Mesenchymal stem cell (in vitro differentiated cells and primary cell): ENCODE measurements at regions not wholly inside any gene's neighbourhood (a gene's known extent, or its start where the extent isn't known, plus 50 kb on each side); places are given as distances from the start of the nearest gene placed in this dataset.

Experiments used
- DNase-seq: peaks from one replicate; pipeline ENCODE4 v3.0.0-alpha.2; 2013
- H2AFZ ChIP-seq: one replicate; pipeline ENCODE4 v1.6.1; 2013; ENCODE audit warnings: low read depth, mild to moderate bottlenecking, control low read depth, inconsistent platforms, low read length, moderate library complexity
- H2AK5ac ChIP-seq: 2 replicates; pipeline ENCODE4 v1.6.1; 2013; ENCODE audit warnings: low read length, moderate library complexity, mild to moderate bottlenecking, inconsistent platforms; ENCODE audit not compliant: severe bottlenecking
- H2BK120ac ChIP-seq: one replicate; pipeline ENCODE4 v1.6.1; 2013; ENCODE audit warnings: low read depth, mild to moderate bottlenecking, inconsistent platforms, low read length, moderate library complexity
- H2BK12ac ChIP-seq, 2 experiments: one replicate each; pipeline ENCODE4 v1.6.1; 2013; ENCODE audit warnings: inconsistent platforms in 2 of 2, low read length in 2 of 2, mild to moderate bottlenecking in 2 of 2, moderate library complexity in 2 of 2, control low read depth in 1 of 2
- H2BK15ac ChIP-seq: one replicate; pipeline ENCODE4 v1.6.1; 2013; ENCODE audit warnings: mild to moderate bottlenecking, low read depth, inconsistent platforms; ENCODE audit not compliant: poor library complexity, severe bottlenecking
- H2BK5ac ChIP-seq: 2 replicates; pipeline ENCODE4 v1.6.1; 2013; ENCODE audit warnings: low read depth, mild to moderate bottlenecking, low read length, control low read depth, inconsistent platforms; ENCODE audit not compliant: poor library complexity, severe bottlenecking
- H3K14ac ChIP-seq, 2 experiments: one replicate each; pipeline ENCODE4 v1.6.1; 2013; ENCODE audit warnings: inconsistent platforms in 2 of 2, low read length in 2 of 2, control low read depth in 1 of 2, mild to moderate bottlenecking in 1 of 2, moderate library complexity in 1 of 2
- H3K18ac ChIP-seq, 2 experiments: one replicate each; pipeline ENCODE4 v1.6.1; 2013; ENCODE audit warnings: inconsistent platforms in 2 of 2, low read length in 2 of 2, control low read depth in 1 of 2, low read depth in 1 of 2, mild to moderate bottlenecking in 1 of 2
- H3K23ac ChIP-seq, 2 experiments: one replicate each; pipeline ENCODE4 v1.6.1; 2013; ENCODE audit warnings: inconsistent platforms in 2 of 2, low read length in 2 of 2, mild to moderate bottlenecking in 2 of 2, moderate library complexity in 2 of 2, control low read depth in 1 of 2
- H3K27ac ChIP-seq: 2 replicates; pipeline ENCODE4 v1.5.1; 2013; ENCODE audit warnings: mild to moderate bottlenecking, moderate library complexity, low read length, control low read depth, inconsistent platforms; ENCODE audit not compliant: poor library complexity, severe bottlenecking
- H3K27me3 ChIP-seq, 2 experiments: 2 replicates each; pipeline versions ENCODE4 v1.6.1 to v1.7.0; 2013; ENCODE audit warnings: low read length in 2 of 2, mild to moderate bottlenecking in 2 of 2, moderate library complexity in 2 of 2, control low read depth in 1 of 2, inconsistent platforms in 1 of 2; ENCODE audit not compliant: control insufficient read depth in 1 of 2, insufficient read depth in 1 of 2
- H3K36me3 ChIP-seq, 2 experiments: 2 replicates each; pipeline versions ENCODE4 v1.6.1 to v1.7.0; 2013; ENCODE audit warnings: low read length in 2 of 2, control low read depth in 1 of 2, inconsistent platforms in 1 of 2, low read depth in 1 of 2, mild to moderate bottlenecking in 1 of 2; ENCODE audit not compliant: insufficient read depth in 2 of 2, control insufficient read depth in 1 of 2
- H3K4ac ChIP-seq, 2 experiments: one replicate each; pipeline ENCODE4 v1.6.1; 2013; ENCODE audit warnings: inconsistent platforms in 2 of 2, low read length in 2 of 2, mild to moderate bottlenecking in 2 of 2, moderate library complexity in 2 of 2, control low read depth in 1 of 2, low read depth in 1 of 2
- H3K4me1 ChIP-seq: 2 replicates; pipeline ENCODE4 v1.6.1; 2013; ENCODE audit warnings: low read depth, low read length, control low read depth; ENCODE audit not compliant: control insufficient read depth, insufficient read depth
- H3K4me2 ChIP-seq: 2 replicates; pipeline ENCODE4 v1.6.1; 2013; ENCODE audit warnings: low read length, mild to moderate bottlenecking, inconsistent platforms; ENCODE audit not compliant: poor library complexity, severe bottlenecking
- H3K4me3 ChIP-seq, 2 experiments: 2 replicates each; pipeline versions ENCODE4 v1.5.1 to v1.7.0; 2013; ENCODE audit warnings: low read length in 2 of 2, mild to moderate bottlenecking in 2 of 2, control low read depth in 1 of 2, low read depth in 1 of 2; ENCODE audit not compliant: insufficient read depth in 1 of 2
- H3K79me1 ChIP-seq: replicated peaks from 2 replicates; pipeline ENCODE4 v1.6.1; 2013; ENCODE audit warnings: mild to moderate bottlenecking, control low read depth, low read length, inconsistent platforms; ENCODE audit not compliant: poor library complexity, severe bottlenecking
- H3K9ac ChIP-seq: 2 replicates; pipeline ENCODE4 v1.7.0; 2013; ENCODE audit warnings: mild to moderate bottlenecking, low read length, moderate library complexity
- H3K9me3 ChIP-seq: 2 replicates; pipeline ENCODE4 v1.7.0; 2013; ENCODE audit warnings: mild to moderate bottlenecking, low read length; ENCODE audit not compliant: control insufficient read depth
- H4K8ac ChIP-seq: one replicate; pipeline ENCODE4 v1.6.1; 2013; ENCODE audit warnings: inconsistent platforms, mild to moderate bottlenecking, low read length, moderate library complexity
- H4K91ac ChIP-seq: one replicate; pipeline ENCODE4 v1.6.1; 2013; ENCODE audit warnings: mild to moderate bottlenecking, low read length, inconsistent platforms
- WGBS: methylation state at CpG from one replicate; pipeline ENCODE4 v1.1.7; 2013; ENCODE audit warnings: mixed read lengths; 5-methylcytosine and 5-hydroxymethylcytosine counted together

DNA sequence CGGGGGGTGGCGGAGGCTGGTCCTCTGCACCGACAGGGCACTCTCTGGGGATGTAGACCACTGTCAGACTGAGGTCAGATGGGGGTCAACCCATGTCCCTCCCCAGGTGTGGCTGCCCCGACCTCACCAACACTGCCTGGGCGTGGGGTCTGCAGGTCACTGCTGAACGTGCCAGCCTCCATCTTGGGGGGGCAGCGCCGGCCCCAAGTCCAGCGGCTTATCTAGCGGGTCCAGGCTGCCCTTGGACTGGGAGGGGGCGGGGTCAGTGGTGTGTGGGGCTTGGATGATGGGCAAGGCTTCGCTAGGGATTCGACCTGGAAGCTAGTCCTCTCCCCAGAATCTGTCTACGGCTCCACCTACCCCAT lies 178.2 kb downstream of the IGLL1 start:
- Histone ChIP-seq H2BK120ac (no peak overlapping the region), H4K8ac (no peak overlapping the region), H3K9me3 (peaks cover 3% of the 10 kb centered on the region), H2BK12ac (no peak overlapping the region), H4K91ac (no peak overlapping the region), H2BK5ac (no peak overlapping the region), H3K79me1 (no peaks in the 10 kb centered on the region), H3K36me3 (no peaks in the 10 kb centered on the region), H2BK15ac (no peak overlapping the region), H3K14ac (no peak overlapping the region), H3K4me1 (peaks cover 23% of the 10 kb centered on the region), H3K18ac (peak overlapping the region in 1 of 2 experiments; percentile 19), H3K27me3 (peaks cover 4 to 9% of the 10 kb centered on the region in 2 experiments), H3K4ac (no peak overlapping the region), H3K27ac (no peak overlapping the region), H3K4me3 (no peak overlapping the region), H2AFZ (no peak overlapping the region), H2AK5ac (no peak overlapping the region), H3K4me2 (no peak overlapping the region), H3K9ac (no peak overlapping the region), H3K23ac (no peak overlapping the region)
- DNase-seq: no peak
- WGBS: 63% methylated on average over 7 of the region's 14 CpGs

GRCh38 chr22:23401111-23401909 lies 178.8 kb downstream of the IGLL1 start:
- peaks cover 3% of the 10 kb centered on the region for H3K9me3 ChIP-seq
- no peak overlapping the region for H4K91ac ChIP-seq
- no peak overlapping the region for H3K4me2 ChIP-seq
- peak overlapping the region; percentile 41 for H3K27ac ChIP-seq
- no peak overlapping the region for H4K8ac ChIP-seq
- no peak overlapping the region for H2AFZ ChIP-seq
- no peak overlapping the region for H3K4ac ChIP-seq
- H2AK5ac ChIP-seq: no peak overlapping the region
- H2BK120ac ChIP-seq: no peak overlapping the region
- H2BK15ac ChIP-seq: no peak overlapping the region
- H3K4me1 ChIP-seq: peaks cover 23% of the 10 kb centered on the region
- H2BK5ac ChIP-seq: no peak overlapping the region
- DNase-seq: peak; percentile 68
- no peaks in the 10 kb centered on the region for H3K79me1 ChIP-seq
- no peak overlapping the region for H3K23ac ChIP-seq
- 74% methylated on average over 19 of the region's 20 CpGs for WGBS
- H3K14ac ChIP-seq: no peak overlapping the region
- no peak overlapping the region for H3K9ac ChIP-seq
- H3K18ac ChIP-seq: no peak overlapping the region
- no peak overlapping the region for H3K4me3 ChIP-seq
- no peaks in the 10 kb centered on the region for H3K36me3 ChIP-seq
- H2BK12ac ChIP-seq: no peak overlapping the region
- peaks cover 4 to 6% of the 10 kb centered on the region in 2 experiments for H3K27me3 ChIP-seq

DNA sequence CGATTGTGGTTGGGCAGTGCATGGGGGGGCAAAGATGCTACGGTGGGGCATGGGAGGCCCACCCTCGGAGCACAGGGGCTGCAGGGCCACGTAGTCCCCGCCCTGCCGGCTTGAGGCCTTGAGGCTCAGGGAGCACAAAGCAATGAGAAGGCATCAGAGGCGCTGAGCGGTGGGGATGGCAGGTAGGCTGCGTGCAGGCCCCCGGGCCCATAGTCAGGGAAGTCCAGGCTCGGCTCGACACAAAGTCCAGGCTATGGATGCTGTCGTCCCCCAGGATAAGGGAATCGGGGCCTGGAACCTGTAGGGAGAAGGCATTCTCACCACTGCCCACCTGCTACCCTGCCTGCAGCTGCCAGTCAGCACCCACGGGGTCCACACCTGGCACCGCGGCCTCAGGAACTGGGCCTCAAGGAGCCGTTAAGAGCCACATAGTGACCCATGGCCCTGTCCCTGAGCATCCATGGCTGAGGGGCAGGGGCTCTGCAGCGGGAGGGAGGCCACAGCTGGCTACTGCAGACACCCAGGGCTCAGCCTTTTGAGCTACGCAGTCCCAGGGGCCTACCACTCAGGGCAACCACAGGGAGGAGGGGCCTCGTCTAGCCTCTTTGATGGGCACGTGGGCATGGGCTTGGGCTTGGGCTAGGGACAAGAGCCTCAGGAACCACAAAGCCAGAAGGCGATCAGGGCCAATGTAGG lies 179.7 kb downstream of the IGLL1 start:
- H2BK5ac ChIP-seq: no peak overlapping the region
- DNase-seq: no peak
- no peak overlapping the region for H2BK120ac ChIP-seq
- H3K4me2 ChIP-seq: no peak overlapping the region
- H3K23ac ChIP-seq: no peak overlapping the region
- no peak overlapping the region for H3K27ac ChIP-seq
- no peak overlapping the region for H2BK12ac ChIP-seq
- H3K9ac ChIP-seq: no peak overlapping the region
- H4K91ac ChIP-seq: no peak overlapping the region
- H3K79me1 ChIP-seq: no peaks in the 10 kb centered on the region
- H3K14ac ChIP-seq: no peak overlapping the region
- no peak overlapping the region for H2AFZ ChIP-seq
- H3K36me3 ChIP-seq: no peaks in the 10 kb centered on the region
- H3K4me3 ChIP-seq: no peak overlapping the region
- H3K4ac ChIP-seq: no peak overlapping the region
- peaks cover 23% of the 10 kb centered on the region for H3K4me1 ChIP-seq
- no peak overlapping the region for H2BK15ac ChIP-seq
- peaks cover 2 to 6% of the 10 kb centered on the region in 2 experiments for H3K27me3 ChIP-seq
- WGBS: 94% methylated on average over 23 of the region's 23 CpGs
- no peak overlapping the region for H4K8ac ChIP-seq
- H3K9me3 ChIP-seq: no peaks in the 10 kb centered on the region
- H3K18ac ChIP-seq: no peak overlapping the region
- no peak overlapping the region for H2AK5ac ChIP-seq
